ENCODE measurements at regions not wholly inside any gene's neighbourhood (a gene's known extent, or its start where the extent isn't known, plus 50 kb on each side); places are given as distances from the start of the nearest gene placed in this dataset.
"Not testable (repeated sequence)": the region's sequence is repeated elsewhere in the genome, so short reads cannot be mapped to it uniquely, and the experiment has no call there.

DNA sequence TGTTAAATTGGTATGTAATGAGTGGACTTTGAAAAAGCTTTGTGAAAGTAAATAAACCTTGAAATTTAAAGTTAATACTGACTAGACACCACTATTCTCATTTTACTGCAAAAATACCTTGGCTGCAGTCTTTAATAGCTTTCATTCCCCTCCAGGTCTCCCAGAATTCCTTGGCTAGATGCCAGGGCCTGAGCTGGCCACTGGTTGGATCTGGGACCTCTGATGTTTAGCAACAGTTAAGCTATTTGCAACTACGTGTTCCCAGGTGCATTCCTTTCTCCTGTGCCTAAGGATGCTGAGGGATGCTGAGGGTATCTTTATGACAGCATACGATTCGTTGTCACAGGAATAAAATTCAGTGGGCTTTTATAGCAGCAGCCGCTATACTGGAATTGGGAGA, 938.7 kb downstream of the TTLL7 start:
- Histone ChIP-seq H3K36me3 (ENCODE audit: insufficient read depth, low read length) (no peaks in the 10 kb centered on the region), H3K27ac (ENCODE audit: low read depth, low read length) (no peak overlapping the region)

DNA sequence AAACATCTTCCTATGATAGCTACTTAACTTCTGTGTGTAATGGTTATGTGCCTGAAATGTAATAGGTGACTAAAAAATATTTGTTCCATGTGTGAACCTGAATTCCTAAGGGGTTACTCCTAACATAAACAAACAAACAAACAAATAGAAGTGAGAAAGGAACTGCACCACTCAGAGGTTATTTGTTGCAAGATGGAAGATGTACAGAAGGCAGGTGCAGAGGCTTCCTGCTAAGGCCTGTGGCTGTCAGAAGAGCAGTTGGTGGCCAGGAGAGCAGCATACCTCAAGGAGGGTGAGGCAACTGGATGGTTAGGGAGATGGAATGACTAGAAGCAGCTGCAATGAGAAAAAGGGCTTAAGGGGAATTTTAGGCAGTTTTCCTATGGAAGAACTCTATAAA, 940.6 kb downstream of the TTLL7 start:
- H3K27ac ChIP-seq (ENCODE audit: low read depth, low read length), result no peak overlapping the region
- no peaks in the 10 kb centered on the region for H3K36me3 ChIP-seq (ENCODE audit: insufficient read depth, low read length)
- no peaks in the 10 kb centered on the region for H3K27me3 ChIP-seq (ENCODE audit: control insufficient read depth in 1 of 2, insufficient read depth in 2 of 2, low read length in 2 of 2)
- no peaks in the 10 kb centered on the region for H3K4me1 ChIP-seq (ENCODE audit: insufficient read depth, low read length)
- H3K9me3 ChIP-seq (ENCODE audit: low read length), result no peaks in the 10 kb centered on the region
- no peak overlapping the region for H3K9ac ChIP-seq (ENCODE audit: low read length)
- H3K4me3 ChIP-seq (ENCODE audit: low read depth in 1 of 2, low read length in 2 of 2), result no peak overlapping the region

More for the DNA sequence above, 938.7 kb downstream of the TTLL7 start:
- Histone ChIP-seq H3K27me3 (ENCODE audit: control insufficient read depth in 1 of 2, insufficient read depth in 2 of 2, low read length in 2 of 2) (no peaks in the 10 kb centered on the region), H3K9me3 (ENCODE audit: low read length) (no peaks in the 10 kb centered on the region), H3K9ac (ENCODE audit: low read length) (no peak overlapping the region), H3K4me1 (ENCODE audit: insufficient read depth, low read length) (no peaks in the 10 kb centered on the region), H3K4me3 (ENCODE audit: low read depth in 1 of 2, low read length in 2 of 2) (no peak overlapping the region)

DNA sequence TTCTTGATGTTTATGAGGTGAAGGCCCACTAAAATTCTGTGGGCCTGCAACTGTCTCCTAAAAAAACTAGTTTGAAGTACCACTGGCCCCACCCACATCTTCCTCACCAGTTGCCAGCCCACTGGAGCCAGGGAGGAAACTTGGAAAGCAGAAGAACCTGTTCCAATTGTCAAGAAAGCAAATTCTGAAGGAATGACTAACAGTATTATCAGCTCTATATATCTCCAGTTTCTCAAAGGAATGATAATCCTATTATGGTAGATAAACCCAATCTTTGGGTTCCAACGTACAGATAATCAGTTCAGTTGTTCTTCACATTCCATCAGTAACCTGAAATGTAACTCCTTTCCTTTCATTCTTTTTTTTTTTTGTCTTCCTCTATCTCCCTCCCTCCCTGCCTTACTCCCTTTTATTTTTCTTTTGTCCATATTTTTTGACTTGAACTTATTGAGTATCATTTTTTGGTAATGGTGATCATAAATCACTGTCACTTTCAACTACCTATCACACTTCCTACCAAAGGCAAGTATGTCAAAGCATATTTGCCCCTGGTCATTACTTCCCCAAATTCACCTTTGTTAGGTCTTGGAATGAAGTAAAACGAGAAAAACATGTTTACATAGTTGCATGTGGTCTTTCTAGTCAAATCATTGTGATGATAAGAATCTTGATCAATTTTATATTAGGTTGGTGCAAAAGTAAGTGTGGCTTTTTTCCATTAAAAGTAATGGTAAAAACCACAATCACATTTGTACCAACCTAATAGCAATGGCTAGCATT, 943.4 kb downstream of the TTLL7 start:
- Histone ChIP-seq H3K9me3 (ENCODE audit: low read length) (no peaks in the 10 kb centered on the region), H3K36me3 (ENCODE audit: insufficient read depth, low read length) (no peaks in the 10 kb centered on the region), H3K4me1 (ENCODE audit: insufficient read depth, low read length) (no peaks in the 10 kb centered on the region), H3K27me3 (ENCODE audit: control insufficient read depth in 1 of 2, insufficient read depth in 2 of 2, low read length in 2 of 2) (no peaks in the 10 kb centered on the region), H3K27ac (ENCODE audit: low read depth, low read length) (no peak overlapping the region), H3K9ac (ENCODE audit: low read length) (no peak overlapping the region), H3K4me3 (ENCODE audit: low read depth in 1 of 2, low read length in 2 of 2) (no peak overlapping the region)

DNA sequence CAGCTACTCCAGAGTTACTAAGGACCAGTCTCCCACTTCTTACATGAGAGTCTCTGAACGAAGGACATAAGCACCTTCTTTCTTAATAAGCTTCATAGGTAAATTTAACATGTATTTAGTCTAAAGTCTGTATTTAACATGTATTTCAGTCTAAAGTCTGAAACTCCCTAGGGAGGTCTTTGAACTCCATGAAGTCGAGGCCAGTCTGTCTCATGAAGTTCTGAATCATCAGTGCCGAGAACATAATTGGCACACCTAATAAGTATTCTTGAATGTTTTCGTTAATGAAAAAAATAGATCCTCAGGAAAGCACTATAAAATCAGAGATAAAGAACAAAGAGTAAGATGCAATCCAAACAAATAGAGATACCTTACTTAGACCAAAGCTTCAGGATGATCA, 945.5 kb downstream of the TTLL7 start:
- Histone ChIP-seq H3K27ac (ENCODE audit: low read depth, low read length) (no peak overlapping the region), H3K27me3 (ENCODE audit: control insufficient read depth in 1 of 2, insufficient read depth in 2 of 2, low read length in 2 of 2) (no peaks in the 10 kb centered on the region), H3K9me3 (ENCODE audit: low read length) (no peaks in the 10 kb centered on the region), H3K4me3 (ENCODE audit: low read depth in 1 of 2, low read length in 2 of 2) (no peak overlapping the region), H3K9ac (ENCODE audit: low read length) (no peak overlapping the region), H3K4me1 (ENCODE audit: insufficient read depth, low read length) (no peaks in the 10 kb centered on the region), H3K36me3 (ENCODE audit: insufficient read depth, low read length) (no peaks in the 10 kb centered on the region)

DNA sequence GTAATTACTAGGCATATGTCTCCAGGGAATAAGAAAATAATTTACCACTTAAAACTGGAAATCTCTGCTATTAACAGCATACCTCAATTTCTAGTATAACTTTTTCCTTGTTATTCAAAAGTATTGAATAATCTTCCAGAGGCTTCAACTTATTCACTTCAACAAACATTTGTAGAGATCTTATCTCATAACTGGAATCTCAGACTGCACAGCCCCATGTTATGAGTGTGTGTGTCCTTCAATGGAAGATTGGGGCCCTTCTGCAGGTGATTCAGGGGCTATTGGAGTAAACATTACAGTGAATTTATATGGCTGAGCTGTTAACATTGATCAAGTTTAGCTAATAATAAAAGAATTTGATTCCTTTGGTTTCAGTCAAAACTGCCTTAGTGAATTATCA, 946.1 kb downstream of the TTLL7 start:
- H3K27me3 ChIP-seq (ENCODE audit: control insufficient read depth in 1 of 2, insufficient read depth in 2 of 2, low read length in 2 of 2), result no peaks in the 10 kb centered on the region
- no peaks in the 10 kb centered on the region for H3K9me3 ChIP-seq (ENCODE audit: low read length)
- no peak overlapping the region for H3K4me3 ChIP-seq (ENCODE audit: low read depth in 1 of 2, low read length in 2 of 2)
- no peak overlapping the region for H3K27ac ChIP-seq (ENCODE audit: low read depth, low read length)
- H3K36me3 ChIP-seq (ENCODE audit: insufficient read depth, low read length), result no peaks in the 10 kb centered on the region
- no peak overlapping the region for H3K9ac ChIP-seq (ENCODE audit: low read length)
- no peaks in the 10 kb centered on the region for H3K4me1 ChIP-seq (ENCODE audit: insufficient read depth, low read length)

DNA sequence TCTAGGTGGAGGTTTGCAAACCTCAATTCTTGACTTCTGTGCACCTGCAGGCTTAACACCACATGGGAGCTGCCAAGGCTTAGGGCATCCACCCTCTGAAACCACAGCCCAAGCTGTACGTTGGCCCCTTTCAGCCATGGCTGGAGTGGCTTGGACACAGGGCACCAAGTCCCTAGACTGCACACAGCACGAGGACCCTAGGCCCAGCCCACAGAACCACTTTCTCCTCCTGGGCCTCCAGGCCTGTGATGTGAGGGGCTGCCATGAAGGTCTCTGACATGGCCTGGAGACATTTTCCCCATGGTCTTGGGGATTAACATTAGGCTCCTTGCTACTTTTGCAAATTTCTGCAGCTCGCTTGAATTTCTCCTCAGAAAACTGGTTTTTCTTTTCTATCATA, 947.9 kb downstream of the TTLL7 start:
- H3K27ac ChIP-seq (ENCODE audit: low read depth, low read length); H3K36me3 ChIP-seq (ENCODE audit: insufficient read depth, low read length); H3K9me3 ChIP-seq (ENCODE audit: low read length); H3K4me3 ChIP-seq (ENCODE audit: low read depth in 1 of 2, low read length in 2 of 2); H3K4me1 ChIP-seq (ENCODE audit: insufficient read depth, low read length); H3K9ac ChIP-seq (ENCODE audit: low read length); H3K27me3 ChIP-seq (ENCODE audit: control insufficient read depth in 1 of 2, insufficient read depth in 2 of 2, low read length in 2 of 2): not testable (repeated sequence)

DNA sequence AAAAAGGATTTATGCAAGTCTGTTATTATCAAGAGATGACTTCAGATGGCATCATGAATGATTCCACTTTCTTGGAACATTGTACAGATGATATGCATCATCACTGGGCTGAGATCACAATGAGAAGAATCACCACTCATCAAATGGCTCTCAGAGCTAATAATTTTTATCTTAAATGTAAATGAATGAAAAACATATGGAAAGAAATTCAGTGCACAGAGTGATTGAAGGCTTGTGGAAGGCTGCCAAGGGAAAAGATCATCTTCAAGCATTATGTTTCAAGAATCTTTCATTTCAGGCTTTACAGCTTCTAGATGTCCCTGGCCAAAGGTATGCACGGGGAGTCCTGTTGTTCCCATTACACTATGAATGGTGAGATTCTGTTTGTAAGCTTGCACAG, 955.7 kb downstream of the TTLL7 start:
- Histone ChIP-seq H3K4me3 (ENCODE audit: low read depth in 1 of 2, low read length in 2 of 2) (no peak overlapping the region), H3K4me1 (ENCODE audit: insufficient read depth, low read length) (no peaks in the 10 kb centered on the region), H3K27ac (ENCODE audit: low read depth, low read length) (no peak overlapping the region), H3K9ac (ENCODE audit: low read length) (no peak overlapping the region), H3K27me3 (ENCODE audit: control insufficient read depth in 1 of 2, insufficient read depth in 2 of 2, low read length in 2 of 2) (no peaks in the 10 kb centered on the region), H3K36me3 (ENCODE audit: insufficient read depth, low read length) (no peaks in the 10 kb centered on the region), H3K9me3 (ENCODE audit: low read length) (no peaks in the 10 kb centered on the region)

DNA sequence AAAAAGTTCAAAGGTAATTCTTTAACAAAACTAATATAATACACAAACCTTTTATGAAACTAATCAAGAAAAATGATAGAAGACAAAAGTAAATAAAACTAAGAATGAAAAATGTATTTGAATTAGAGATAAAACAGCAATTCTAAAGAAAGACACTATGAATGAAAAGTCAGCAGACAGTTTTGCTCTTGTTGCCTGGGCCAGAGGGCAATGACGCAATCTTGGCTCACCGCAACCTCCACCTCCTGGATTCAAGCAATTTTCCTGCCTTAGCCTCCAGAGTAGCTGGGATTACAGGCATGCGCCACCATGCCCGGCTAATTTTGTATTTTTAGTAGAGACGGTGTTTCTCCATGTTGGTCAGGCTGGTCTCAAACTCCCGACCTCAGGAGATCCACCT, 959.8 kb downstream of the TTLL7 start:
- not testable (repeated sequence) for H3K4me3 ChIP-seq (ENCODE audit: low read depth in 1 of 2, low read length in 2 of 2); H3K9me3 ChIP-seq (ENCODE audit: low read length); H3K4me1 ChIP-seq (ENCODE audit: insufficient read depth, low read length)

DNA sequence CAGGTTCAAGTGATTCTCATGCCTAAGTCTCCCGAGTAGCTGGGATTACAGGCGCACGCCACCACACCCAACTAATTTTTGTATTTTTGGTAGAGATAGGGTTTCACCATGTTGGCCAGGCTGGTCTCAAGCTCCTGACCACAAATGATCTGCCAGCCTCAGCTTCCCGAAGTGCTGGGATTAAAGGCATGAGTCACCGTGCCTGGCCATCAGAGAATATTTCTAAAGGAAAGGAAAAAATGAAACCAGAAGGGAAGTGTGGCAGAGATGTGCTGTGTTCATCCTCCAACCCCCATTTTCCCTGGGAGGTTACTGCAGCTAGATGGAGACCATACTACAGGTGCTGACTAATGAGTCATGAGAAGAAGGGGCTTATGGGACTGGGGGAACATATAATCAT, 964.1 kb downstream of the TTLL7 start:
- Histone ChIP-seq H3K4me1 (ENCODE audit: insufficient read depth, low read length) (no peaks in the 10 kb centered on the region), H3K36me3 (ENCODE audit: insufficient read depth, low read length) (no peaks in the 10 kb centered on the region), H3K9ac (ENCODE audit: low read length) (no peak overlapping the region), H3K27ac (ENCODE audit: low read depth, low read length) (no peak overlapping the region), H3K9me3 (ENCODE audit: low read length) (no peaks in the 10 kb centered on the region), H3K4me3 (ENCODE audit: low read depth in 1 of 2, low read length in 2 of 2) (no peak overlapping the region), H3K27me3 (ENCODE audit: control insufficient read depth in 1 of 2, insufficient read depth in 2 of 2, low read length in 2 of 2) (no peaks in the 10 kb centered on the region)

More for the DNA sequence above, 959.8 kb downstream of the TTLL7 start:
- not testable (repeated sequence) for H3K27me3 ChIP-seq (ENCODE audit: control insufficient read depth in 1 of 2, insufficient read depth in 2 of 2, low read length in 2 of 2); H3K36me3 ChIP-seq (ENCODE audit: insufficient read depth, low read length); H3K27ac ChIP-seq (ENCODE audit: low read depth, low read length); H3K9ac ChIP-seq (ENCODE audit: low read length)

DNA sequence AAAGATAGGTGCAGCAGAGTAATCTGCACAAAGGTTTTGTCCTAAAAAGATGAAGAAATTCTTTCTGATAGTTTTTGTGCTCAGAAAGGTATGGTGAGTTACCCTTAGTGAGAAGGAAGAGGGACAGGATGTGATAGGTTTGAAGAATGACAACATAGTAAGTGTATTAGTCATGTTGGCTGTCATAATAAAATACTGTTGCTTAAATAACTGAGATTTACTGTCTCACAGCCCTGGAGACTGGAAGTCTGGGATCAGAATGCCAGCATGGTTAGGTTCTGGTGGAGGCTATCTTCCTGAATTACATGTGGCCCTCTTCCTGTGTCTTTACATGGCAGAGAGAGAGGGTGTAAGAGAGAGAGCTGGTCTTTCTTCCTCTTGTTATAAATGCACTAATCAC, 965.2 kb downstream of the TTLL7 start:
- Histone ChIP-seq H3K4me1 (ENCODE audit: insufficient read depth, low read length) (no peaks in the 10 kb centered on the region), H3K36me3 (ENCODE audit: insufficient read depth, low read length) (no peaks in the 10 kb centered on the region), H3K9ac (ENCODE audit: low read length) (no peak overlapping the region), H3K27ac (ENCODE audit: low read depth, low read length) (no peak overlapping the region), H3K9me3 (ENCODE audit: low read length) (no peaks in the 10 kb centered on the region), H3K27me3 (ENCODE audit: control insufficient read depth in 1 of 2, insufficient read depth in 2 of 2, low read length in 2 of 2) (no peaks in the 10 kb centered on the region), H3K4me3 (ENCODE audit: low read depth in 1 of 2, low read length in 2 of 2) (no peak overlapping the region)

DNA sequence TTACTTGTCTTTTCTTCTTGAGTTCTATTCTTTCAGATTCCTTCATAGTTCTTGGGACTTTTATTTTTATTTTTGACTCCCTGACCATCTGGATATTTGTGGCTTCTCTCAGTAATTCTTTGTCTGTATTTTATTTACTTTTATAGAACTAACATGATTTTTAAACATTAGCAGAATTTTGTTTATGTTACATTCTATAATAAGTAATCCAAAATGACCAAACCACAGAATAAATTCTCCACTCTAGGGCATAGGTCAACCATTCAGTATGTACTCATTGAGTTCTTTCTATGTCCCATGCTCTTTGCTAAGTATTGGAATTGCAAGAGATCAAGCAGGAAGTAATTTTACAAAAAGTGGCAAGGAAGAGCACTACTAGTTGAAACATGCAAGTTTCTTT, 969.0 kb downstream of the TTLL7 start:
- Histone ChIP-seq H3K36me3 (ENCODE audit: insufficient read depth, low read length) (no peaks in the 10 kb centered on the region), H3K4me3 (ENCODE audit: low read depth in 1 of 2, low read length in 2 of 2) (no peak overlapping the region), H3K4me1 (ENCODE audit: insufficient read depth, low read length) (no peaks in the 10 kb centered on the region), H3K9ac (ENCODE audit: low read length) (no peak overlapping the region), H3K27me3 (ENCODE audit: control insufficient read depth in 1 of 2, insufficient read depth in 2 of 2, low read length in 2 of 2) (no peaks in the 10 kb centered on the region), H3K27ac (ENCODE audit: low read depth, low read length) (no peak overlapping the region), H3K9me3 (ENCODE audit: low read length) (no peaks in the 10 kb centered on the region)

DNA sequence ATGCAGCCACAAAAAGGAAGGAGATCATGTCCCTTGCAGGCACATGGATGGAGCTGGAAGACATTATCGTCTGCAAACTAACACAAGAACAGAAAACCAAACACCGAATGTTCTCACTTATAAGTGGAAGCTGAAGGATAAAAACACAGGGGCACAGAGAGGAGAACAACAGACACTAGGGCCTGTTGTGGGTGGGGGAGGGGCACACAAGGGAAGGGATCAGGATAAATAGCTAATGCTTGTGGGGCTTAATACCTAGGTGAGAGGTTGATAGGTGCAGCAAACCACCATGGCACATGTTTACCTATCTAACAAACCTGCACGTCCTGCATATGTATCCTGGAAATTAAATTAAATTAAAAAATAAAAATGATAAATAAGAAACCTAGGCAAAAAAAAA, 969.9 kb downstream of the TTLL7 start:
- Histone ChIP-seq H3K9ac (ENCODE audit: low read length) (no peak overlapping the region), H3K27ac (ENCODE audit: low read depth, low read length) (no peak overlapping the region), H3K4me1 (ENCODE audit: insufficient read depth, low read length) (no peaks in the 10 kb centered on the region), H3K36me3 (ENCODE audit: insufficient read depth, low read length) (no peaks in the 10 kb centered on the region), H3K9me3 (ENCODE audit: low read length) (no peaks in the 10 kb centered on the region), H3K4me3 (ENCODE audit: low read depth in 1 of 2, low read length in 2 of 2) (no peak overlapping the region), H3K27me3 (ENCODE audit: control insufficient read depth in 1 of 2, insufficient read depth in 2 of 2, low read length in 2 of 2) (no peaks in the 10 kb centered on the region)

Measured in muscle layer of colon (tissue), 2 donors.